HG03095 (cell line): ENCODE measurements at regions not wholly inside any gene's neighbourhood (a gene's known extent, or its start where the extent isn't known, plus 50 kb on each side); places are given as distances from the start of the nearest gene placed in this dataset.
"Not testable (repeated sequence)": the region's sequence is repeated elsewhere in the genome, so short reads cannot be mapped to it uniquely, and the experiment has no call there.

Source experiments
- ATAC-seq: cut with Tn5 transposase; IDR thresholded peaks from one replicate; pipeline ENCODE4 v1.9.1; 2021; ENCODE audit warnings: moderate library complexity; ENCODE audit not compliant: unreplicated experiment

DNA sequence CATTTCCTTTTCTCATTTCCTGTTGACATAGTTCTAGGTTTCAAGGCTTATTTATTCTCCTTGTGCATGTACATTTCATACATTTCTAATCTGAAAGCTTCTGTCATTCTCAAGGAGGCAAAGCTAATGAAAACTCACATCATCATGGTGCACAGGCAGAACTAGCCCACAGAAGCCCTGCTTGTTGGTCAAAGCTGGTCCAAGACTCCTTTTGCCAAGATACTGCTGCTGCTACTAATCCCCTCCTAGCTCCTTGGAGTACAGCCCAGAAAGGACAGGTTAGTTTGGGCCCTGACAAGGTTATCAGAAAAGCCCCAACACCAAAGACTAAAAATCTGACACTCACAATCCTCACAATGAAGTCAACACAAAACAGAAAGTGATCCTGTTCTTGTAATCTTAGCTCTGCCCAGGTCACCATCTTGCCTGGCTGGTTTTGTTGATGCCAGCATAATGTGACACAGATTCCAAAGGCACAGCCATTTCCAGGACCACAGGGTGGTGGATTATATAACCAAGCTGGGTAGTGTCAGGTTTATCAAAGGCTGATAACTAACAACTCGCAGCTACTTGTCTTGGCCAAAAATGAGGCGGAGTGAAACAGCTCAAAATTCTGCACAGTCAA is 417.4 kb downstream of the NDFIP2 start:
- ATAC-seq, result no peak

DNA sequence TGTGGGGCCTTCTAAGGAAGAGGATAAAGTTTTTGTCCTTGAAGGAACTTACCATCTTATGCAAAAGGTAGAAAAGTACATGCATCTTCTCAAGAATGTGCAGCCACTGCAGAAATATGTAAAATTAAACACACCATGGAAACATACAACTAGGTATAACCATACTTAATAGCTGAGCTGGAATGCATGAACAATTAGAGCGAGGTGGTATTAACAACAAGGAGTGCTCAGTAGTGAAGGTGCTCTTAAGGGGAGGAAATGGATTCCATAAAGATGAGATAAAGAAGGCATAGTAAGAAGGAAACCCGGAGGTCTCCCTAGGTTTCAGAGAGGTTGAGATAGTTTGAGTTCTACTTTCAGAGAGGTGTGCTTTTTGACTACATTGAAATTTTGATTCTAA is 415.9 kb downstream of the NDFIP2 start:
- ATAC-seq, result no peak

DNA sequence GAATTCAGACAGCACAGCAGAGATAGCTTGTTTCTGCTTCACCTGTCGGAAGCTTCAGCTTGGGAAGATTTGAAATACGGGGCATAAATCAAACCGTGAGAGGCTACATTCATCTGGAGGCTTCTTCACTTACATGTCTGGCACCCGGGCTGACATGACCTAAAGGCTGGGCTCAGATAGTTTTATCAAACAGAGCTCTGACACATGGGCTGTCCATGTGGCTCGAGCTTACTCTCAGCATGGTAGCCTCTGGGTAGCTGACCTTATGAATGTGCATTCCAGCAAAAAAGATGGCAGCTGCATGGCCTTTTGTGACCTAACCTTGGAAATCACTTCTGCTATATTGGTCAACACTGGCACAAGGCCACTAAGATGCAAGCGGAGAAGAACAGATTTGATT is 414.5 kb downstream of the NDFIP2 start:
- ATAC-seq, result no peak

DNA sequence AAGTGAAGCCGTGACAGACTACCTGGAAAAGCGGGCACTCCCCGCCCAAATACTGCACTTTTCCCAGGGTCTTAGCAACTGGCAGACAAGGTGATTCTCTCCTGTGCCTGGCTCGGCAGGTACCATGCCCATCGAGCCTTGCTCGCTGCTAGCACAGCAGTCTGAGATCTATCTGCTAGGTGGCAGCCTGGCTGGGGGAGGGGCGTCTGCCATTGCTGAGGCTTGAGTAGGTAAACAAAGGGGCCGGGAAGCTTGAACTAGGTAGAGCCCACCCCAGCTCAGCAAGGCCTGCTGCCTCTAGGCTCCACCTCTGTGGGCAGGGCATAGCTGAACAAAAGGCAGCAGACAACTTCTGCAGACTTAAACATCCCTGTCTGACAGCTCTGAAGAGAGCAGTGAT is 406.3 kb downstream of the NDFIP2 start:
- ATAC-seq, result not testable (repeated sequence)

DNA sequence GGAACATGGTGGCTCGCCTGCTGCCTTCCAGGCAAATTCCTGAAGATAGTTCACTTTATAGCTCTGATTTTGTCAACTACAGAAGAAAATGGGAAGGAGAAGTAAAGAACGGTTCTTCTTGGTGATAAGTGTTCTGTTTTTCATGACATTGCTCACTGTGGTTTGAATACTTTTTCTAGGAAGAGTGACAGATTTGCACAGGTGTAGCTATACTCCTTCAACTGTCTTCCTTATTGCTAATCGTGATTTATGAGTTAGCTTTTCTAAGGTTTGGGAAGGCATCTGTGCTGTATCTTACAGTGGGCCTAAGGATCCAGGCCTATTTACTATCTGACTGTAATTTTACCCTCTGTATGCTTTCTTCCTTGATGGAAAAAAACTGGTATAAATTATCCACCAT is 405.6 kb downstream of the NDFIP2 start:
- no peak for ATAC-seq

DNA sequence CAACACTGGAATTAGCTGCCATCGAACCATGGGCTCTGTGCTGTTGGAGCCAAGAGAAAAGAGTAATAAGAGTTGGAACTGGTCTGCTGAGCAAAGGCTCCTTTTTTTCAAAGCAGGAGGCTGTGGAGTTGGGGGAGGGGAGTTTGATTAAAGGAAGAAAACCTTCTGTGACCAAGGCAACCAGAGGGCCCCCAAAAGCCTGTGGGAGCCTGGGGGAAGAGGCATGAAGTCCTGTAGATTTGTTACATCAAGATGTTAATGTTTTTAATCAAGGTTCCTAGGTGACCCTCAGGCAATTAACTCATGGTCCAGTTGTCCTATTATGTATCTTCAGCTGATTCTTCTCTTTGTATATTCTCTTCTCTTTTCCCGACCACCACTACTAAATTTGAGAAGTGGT is 403.9 kb downstream of the NDFIP2 start:
- ATAC-seq, result no peak

DNA sequence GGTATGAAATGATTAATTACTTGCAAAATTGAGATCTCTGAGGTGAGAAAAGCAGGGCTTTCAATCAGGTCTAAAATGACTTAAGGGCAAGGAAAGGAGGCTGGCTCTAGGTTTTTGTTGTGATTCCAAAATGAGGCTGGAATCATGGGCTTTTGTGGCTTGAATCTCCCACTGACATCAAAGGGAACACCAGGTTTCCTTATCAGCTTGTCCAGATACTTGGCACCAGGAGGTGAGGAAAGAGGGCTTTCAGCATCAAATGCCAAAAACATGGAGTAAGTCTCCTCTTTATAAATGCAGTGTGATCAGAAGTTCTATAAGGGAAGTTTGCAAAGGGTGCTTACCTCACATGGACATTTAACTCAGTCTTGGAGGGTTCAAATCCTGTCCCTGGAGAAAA is 402.3 kb downstream of the NDFIP2 start:
- ATAC-seq, result no peak

DNA sequence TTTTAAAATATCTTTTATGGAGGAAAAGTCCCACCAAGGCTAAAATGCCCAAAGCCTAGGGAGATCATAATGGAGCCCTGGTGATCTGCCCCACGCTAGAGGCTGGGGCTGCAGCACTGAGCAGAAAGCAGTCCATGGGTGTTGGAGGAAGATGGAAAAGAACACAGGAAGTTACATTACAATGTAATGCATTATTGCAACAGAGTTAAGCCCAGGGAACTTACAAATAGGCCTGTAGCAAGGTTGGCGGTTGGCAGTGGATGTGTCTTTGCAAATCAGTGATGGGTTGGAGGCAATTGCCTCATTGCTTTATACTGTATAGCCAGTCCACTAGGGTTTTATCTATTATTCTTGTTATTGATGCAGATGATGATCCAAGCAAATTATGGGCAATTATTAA is 399.9 kb downstream of the NDFIP2 start:
- no peak for ATAC-seq

DNA sequence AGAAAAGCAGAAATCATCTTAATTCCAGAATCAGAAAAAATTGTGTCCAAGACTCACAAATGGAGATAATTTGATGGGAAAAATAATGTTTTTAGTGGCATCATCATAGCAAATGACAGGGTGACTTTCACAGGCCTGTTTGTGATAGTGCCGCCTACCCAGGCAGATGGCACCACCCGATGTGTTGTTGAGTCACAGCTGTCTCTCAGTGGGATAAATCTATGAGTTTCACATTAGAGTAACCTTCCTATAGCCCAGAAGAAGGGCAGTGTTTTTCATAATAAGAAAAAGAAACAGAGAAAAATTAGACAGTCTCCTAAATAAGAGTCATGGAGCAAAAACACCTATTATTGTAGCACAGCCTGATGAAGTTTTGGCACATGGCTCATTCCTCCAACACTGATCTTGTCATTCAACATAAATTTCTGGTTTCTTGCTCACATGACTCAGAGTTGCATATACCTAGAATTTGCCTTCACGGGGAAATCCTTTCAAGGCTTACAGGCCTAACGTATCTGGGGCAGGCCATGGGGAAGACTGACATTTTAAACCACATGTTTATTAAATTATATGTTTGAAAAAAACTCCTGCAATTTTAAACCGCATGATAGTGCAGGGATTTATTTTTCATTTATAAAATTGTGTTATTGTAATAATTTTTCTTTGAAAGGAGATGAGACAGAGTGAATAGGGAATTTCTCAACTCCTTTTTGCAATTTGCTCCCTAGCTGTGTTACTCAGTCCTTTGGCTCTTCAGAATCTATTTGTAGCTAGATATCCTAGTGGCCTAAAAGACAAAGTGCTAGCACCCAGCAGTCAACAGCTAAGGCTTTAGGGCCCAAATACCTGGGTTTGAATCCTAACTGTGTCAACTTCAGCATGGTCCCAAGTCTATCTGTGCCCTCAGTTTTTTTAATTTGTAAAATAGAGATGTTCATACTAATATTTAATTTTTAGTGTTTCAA is 393.7 kb downstream of the NDFIP2 start:
- no peak for ATAC-seq

DNA sequence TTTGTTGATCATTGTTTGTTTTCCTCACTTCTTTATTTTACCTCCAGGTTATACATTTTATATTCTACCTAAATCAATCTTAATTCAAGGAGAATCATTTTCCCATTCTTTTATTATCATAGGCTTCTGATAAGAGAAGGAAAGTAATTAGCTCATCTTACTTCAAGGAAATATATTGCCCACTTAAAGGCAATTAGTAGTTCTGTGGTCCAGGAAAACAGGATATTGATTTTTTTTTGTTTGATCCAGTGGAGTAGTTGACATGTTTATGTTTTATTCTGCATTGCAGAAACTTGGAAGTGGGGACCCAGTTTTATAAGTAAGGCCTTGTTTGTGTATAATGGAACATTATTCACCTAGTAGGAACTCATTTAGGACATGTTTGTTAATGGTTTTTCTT is 390.6 kb downstream of the NDFIP2 start:
- no peak for ATAC-seq

DNA sequence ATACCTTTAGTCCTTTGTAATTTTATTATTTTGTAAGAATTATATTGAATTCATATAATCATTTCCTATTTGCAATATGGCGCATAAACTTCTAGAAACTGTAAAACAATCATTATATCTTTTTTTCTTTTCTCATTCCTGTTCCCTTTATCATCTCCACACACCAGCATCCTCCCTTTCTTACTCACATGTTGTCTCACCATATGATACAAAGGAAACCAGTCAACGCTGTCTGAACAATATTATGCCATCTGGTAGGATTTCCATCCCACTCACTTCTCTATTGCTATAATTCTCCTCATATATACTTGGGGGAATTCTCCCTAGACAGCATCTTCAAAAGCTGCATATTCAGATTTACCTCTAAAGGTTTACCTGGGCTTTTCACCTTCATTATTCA is 389.8 kb downstream of the NDFIP2 start:
- ATAC-seq, result no peak

DNA sequence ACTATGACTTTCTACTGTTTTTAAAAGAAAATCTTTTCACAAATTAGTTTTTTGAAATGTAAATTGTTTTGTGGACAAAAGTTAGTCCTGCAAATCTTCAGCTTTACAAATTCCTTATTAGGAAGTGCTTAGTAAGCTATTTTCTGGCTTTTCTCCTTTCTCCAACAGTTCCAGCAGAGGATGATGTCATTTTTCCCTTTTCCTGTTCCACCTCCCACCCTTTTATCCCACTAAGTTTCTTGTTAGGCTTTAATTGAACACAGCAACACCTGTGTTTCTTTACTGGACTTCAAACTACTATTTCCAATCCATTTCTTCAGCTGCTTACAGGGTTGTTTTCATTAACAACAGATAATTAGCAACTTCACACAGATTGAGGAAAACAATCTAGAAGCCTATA is 389.2 kb downstream of the NDFIP2 start:
- ATAC-seq, result no peak

DNA sequence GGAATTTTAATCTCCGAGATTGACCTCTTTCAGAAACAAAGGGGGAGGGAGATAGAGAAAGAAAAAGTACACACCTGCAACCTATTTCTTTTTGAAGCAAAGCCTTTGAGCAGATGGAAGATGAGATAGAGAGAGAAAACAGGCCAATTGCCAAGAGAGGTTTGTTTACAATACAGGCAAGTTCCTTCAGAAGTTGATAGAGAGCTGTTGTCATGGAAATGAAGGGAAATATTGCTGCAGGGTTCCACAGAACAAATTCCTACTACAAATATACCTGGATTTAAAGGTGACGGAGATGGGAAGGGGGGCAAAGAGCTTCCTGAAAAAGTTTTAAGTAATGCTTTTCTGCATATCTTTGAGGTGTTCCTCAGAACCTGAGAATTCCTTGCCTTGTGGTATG is 388.4 kb downstream of the NDFIP2 start:
- no peak for ATAC-seq

DNA sequence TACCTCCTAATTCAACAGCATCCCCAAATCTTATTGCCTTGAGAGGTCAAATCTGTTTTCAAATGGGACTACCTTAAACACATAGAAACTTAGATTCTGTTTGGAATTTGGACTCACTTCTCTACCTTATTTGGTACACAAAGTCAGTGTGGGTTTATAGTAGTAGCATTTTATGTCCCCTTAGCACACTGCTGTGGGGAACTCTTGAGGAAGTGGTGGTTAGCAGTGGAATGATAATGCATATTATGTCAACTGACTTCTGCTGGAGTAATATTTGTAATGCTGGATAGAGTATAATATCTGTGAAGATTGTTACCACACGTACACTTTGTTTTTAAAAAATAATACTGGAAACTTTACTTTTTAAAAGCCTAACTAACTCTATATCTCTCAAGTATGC is 386.3 kb downstream of the NDFIP2 start:
- no peak for ATAC-seq

DNA sequence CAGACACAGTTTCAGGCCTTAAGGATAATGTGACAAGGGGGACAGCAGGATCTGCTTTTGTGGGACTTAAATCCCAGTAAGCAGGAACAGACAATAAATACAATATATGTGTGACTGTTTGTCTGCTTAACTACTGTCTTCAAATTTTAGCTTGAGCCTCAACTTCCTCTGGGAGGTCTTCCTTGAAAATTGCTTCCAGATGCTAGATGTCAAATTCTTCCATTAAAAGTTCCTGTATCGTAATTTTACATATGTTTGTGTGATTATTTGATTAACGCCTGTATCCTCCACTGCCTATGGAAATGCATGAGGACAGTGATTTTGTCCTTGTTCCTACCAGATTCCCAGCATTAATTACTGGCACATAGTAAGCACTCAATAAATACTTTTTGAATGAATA is 385.5 kb downstream of the NDFIP2 start:
- no peak for ATAC-seq

DNA sequence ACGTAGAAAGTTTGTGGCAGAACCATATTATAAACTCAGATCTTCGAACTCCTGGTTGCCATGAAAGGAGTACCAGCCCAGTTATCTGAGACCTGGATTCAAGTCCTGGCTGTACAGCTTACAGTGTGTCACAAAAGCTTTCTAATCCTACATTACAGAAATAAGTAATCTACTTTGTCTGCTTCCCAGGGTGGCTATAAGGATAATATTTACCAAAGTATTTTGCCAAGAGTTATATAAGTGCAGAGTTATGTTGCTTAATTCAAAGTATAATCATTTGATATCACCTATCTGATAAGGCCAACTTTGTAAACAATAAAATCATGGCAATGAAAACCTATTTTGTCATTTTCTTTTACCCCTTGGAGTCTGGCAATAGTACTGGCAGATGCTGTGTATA is 381.6 kb downstream of the NDFIP2 start:
- no peak for ATAC-seq

DNA sequence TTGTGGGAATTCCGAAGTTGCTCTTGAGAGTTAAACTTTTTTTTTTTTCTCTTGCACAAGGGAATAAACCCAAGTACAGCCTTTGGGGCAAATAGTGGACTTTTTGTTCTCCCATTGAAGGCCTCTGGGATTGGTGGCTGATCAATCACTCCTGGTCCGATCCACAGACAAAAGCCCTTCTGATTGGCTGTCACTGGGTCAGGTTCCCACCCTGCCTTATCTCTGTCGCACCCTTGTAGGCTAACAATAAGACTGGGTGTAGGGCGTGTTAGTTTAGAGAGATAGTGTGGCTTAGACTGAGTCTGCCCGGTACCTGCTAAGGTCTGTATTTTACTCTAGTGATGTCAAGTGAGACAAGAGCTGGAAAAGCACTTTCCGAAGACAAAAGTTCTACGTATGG is 380.8 kb downstream of the NDFIP2 start:
- ATAC-seq, result no peak

DNA sequence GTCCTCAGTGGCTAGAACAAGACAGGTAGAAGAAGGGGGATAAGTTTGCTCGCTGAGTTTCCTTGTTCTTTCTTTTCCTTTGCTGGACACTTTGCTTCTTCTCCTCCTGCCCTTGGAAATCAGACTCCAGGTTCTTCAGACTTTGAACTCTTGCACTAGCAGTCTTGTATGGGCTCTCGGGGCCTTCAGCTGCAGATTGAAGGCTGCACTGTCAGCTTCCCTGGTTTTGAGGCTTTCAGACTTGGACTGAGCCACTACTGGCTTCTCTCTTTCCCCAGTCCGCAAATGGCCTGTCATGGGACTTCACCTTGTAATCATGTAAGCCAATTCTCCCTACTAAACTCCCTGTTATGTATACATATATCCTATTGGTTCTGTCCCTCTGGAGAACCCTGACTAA is 379.8 kb downstream of the NDFIP2 start:
- no peak for ATAC-seq

DNA sequence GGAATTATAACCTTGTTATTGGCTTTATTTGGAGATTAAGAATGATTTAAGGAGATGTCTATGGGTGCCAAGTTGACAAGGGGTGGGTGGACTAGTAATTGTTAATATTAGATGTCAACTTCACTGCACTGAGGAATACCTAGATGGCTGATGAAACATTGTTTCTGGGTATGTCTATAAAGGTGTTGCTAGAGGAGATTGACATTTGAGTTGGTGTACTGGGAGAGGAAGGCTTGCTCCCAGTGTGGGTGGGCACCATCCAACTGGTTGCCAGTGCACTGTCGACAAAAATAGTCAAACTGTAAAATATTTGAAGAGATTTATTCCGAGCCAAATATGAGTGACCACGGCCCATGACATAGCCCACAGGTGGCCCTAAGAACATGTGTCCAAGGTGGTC is 378.8 kb downstream of the NDFIP2 start:
- ATAC-seq, result no peak

DNA sequence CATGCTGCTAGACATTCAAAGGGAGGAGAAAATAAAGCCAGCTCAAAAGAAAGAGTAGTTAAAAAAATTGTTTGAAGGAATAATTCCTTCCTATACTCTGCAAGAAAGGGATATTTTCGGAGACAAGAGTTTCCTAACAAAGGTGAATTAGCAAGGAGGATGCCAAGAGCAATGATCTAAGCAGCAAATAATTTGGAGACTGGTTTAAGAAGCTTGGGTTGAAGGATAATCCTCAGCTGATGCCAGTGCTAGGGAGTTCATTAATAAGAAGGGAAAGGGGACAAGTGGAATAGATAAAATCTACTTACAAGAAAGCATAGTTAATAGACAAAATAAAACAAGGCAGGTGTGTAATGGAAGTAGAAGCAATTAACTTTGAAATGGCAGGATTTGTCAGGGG is 372.3 kb downstream of the NDFIP2 start:
- no peak for ATAC-seq

DNA sequence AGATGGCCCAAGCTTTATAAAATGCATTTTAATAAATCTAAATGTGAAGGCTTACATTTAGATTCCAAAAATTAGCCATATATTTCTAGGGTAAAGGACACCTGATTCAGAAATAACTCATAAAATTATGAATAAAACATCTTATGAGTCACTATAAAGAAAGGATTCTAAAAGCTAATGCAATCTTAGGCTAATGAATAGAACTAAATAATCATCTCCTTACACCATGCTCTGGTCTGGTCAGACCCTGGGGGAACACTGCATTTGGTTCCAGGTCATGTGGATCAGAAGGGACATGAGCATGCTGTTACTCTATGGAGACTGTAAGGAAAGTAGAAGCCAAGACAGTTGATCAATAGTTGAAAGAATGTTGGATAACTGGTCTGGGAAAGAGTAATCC is 370.4 kb downstream of the NDFIP2 start:
- no peak for ATAC-seq

DNA sequence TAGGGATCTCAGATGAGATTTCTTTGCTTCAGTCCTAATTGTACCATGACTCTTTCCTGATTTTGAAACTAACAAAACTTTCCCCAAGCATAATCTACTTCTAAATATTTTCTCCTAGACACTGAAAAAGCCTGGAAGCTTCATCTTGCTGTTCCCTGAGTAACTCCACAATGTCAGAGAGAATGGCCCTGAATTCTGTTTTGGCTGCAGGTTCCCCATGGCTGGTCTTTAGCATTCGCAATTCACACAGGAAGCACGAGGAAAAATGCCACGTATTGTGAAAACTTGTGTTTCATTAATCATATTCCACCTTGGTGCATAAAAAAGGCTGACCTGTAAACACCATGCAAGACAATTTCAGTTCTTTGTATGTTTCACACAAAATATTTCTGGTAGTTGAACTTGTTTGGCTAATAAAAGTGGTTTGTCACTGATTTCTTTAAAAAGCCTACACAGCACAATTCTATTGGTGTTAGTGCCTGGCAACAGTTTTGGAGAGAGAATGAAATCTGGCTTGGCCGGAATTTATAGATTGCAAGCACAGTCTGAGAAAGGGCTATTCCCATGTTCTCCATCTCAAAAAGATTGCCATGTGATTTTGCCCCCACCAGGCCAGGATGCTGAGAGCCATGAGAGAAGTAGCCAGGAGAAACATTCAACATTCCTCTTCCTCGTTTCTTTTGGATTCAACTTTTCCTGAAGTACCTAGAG is 367.1 kb downstream of the NDFIP2 start:
- no peak for ATAC-seq
